Spinal cord (tissue), 9 donors: ENCODE measurements at regions not wholly inside any gene's neighbourhood (a gene's known extent, or its start where the extent isn't known, plus 50 kb on each side); places are given as distances from the start of the nearest gene placed in this dataset.
"Not testable (repeated sequence)": the region's sequence is repeated elsewhere in the genome, so short reads cannot be mapped to it uniquely, and the experiment has no call there.

Source experiments
- DNase-seq, 6 donors: peaks; one replicate each; pipeline versions ENCODE4 v3.0.0 to v3.0.0-alpha.2; 2013 to 2015; ENCODE audit warnings: low spot score in 6 of 6, low read depth in 4 of 6
- H3K27ac ChIP-seq: one replicate; pipeline ENCODE4 v1.5.1; 2013; ENCODE audit warnings: low read depth, low read length, control low read depth
- H3K27me3 ChIP-seq: one replicate; pipeline ENCODE4 v1.6.1; 2013; ENCODE audit warnings: low read length; ENCODE audit not compliant: control insufficient read depth, insufficient read depth
- H3K36me3 ChIP-seq: one replicate; pipeline ENCODE4 v1.6.1; 2013; ENCODE audit warnings: low read length; ENCODE audit not compliant: control insufficient read depth, insufficient read depth
- H3K4me1 ChIP-seq: one replicate; pipeline ENCODE4 v1.6.1; 2013; ENCODE audit warnings: low read length; ENCODE audit not compliant: control insufficient read depth, insufficient read depth
- H3K4me3 ChIP-seq: one replicate; pipeline ENCODE4 v1.5.1; 2013; ENCODE audit warnings: low read depth, low read length, control low read depth
- H3K9me3 ChIP-seq: one replicate; pipeline ENCODE4 v1.6.1; 2013; ENCODE audit warnings: low read length; ENCODE audit not compliant: control insufficient read depth, insufficient read depth
- WGBS: methylation state at CpG from one replicate; pipeline ENCODE4 v1.1.5; 2013; ENCODE audit warnings: missing lambda C conversion rate; ENCODE audit not compliant: insufficient coverage; 5-methylcytosine and 5-hydroxymethylcytosine counted together
- donor health status: healthy.

GRCh38 chr2:142580691-142581090 is 296.8 kb upstream of the KYNU start:
- Histone ChIP-seq H3K27ac (no peak overlapping the region), H3K4me1 (no peaks in the 10 kb centered on the region), H3K4me3 (no peak overlapping the region), H3K27me3 (no peaks in the 10 kb centered on the region), H3K36me3 (no peaks in the 10 kb centered on the region), H3K9me3 (no peaks in the 10 kb centered on the region)
- WGBS: 93% methylated on average over 3 of the region's 5 CpGs
- DNase-seq: no peak

GRCh38 chr2:142575561-142575960 is 301.9 kb upstream of the KYNU start:
- no peak for DNase-seq
- Histone ChIP-seq H3K27me3 (no peaks in the 10 kb centered on the region), H3K27ac (no peak overlapping the region), H3K9me3 (no peaks in the 10 kb centered on the region), H3K36me3 (no peaks in the 10 kb centered on the region), H3K4me3 (no peak overlapping the region), H3K4me1 (no peaks in the 10 kb centered on the region)
- no CpG with 5 or more reads among the region's 1 CpG for WGBS

GRCh38 chr2:142574388-142574787 is 303.1 kb upstream of the KYNU start:
- Histone ChIP-seq H3K27me3 (no peaks in the 10 kb centered on the region), H3K36me3 (no peaks in the 10 kb centered on the region), H3K4me3 (no peak overlapping the region), H3K27ac (no peak overlapping the region), H3K4me1 (no peaks in the 10 kb centered on the region), H3K9me3 (no peaks in the 10 kb centered on the region)
- no peak for DNase-seq

GRCh38 chr2:142572346-142573132 is 304.9 kb upstream of the KYNU start:
- no peaks in the 10 kb centered on the region for H3K4me1 ChIP-seq
- no peak overlapping the region for H3K27ac ChIP-seq
- no peak for DNase-seq
- WGBS: 100% methylated on average over 1 of the region's 5 CpGs
- no peaks in the 10 kb centered on the region for H3K9me3 ChIP-seq
- H3K36me3 ChIP-seq: no peaks in the 10 kb centered on the region
- H3K27me3 ChIP-seq: no peaks in the 10 kb centered on the region
- H3K4me3 ChIP-seq: no peak overlapping the region

- Histone ChIP-seq H3K27ac (no peak overlapping the region), H3K9me3 (no peaks in the 10 kb centered on the region), H3K36me3 (no peaks in the 10 kb centered on the region), H3K27me3 (no peaks in the 10 kb centered on the region), H3K4me3 (no peak overlapping the region), H3K4me1 (no peaks in the 10 kb centered on the region)
- DNase-seq: no peak
- 77% methylated on average over 3 of the region's 4 CpGs for WGBS
Observed at GRCh38 chr2:142571934-142572333, 305.5 kb upstream of the KYNU start.

- no peak for DNase-seq
- no peaks in the 10 kb centered on the region for H3K36me3 ChIP-seq
- no peaks in the 10 kb centered on the region for H3K27me3 ChIP-seq
Observed at GRCh38 chr2:142562900-142563299, 314.6 kb upstream of the KYNU start.

GRCh38 chr2:142561656-142562055 is 315.8 kb upstream of the KYNU start:
- H3K4me3 ChIP-seq: no peak overlapping the region
- no peaks in the 10 kb centered on the region for H3K27me3 ChIP-seq
- H3K36me3 ChIP-seq: no peaks in the 10 kb centered on the region
- H3K4me1 ChIP-seq: no peaks in the 10 kb centered on the region
- H3K9me3 ChIP-seq: no peaks in the 10 kb centered on the region
- 98% methylated on average over 6 of the region's 6 CpGs for WGBS
- H3K27ac ChIP-seq: no peak overlapping the region
- no peak for DNase-seq

More at GRCh38 chr2:142562900-142563299, 314.6 kb upstream of the KYNU start:
- no peaks in the 10 kb centered on the region for H3K4me1 ChIP-seq
- no peaks in the 10 kb centered on the region for H3K9me3 ChIP-seq
- no peak overlapping the region for H3K27ac ChIP-seq
- 94% methylated on average over 8 of the region's 8 CpGs for WGBS
- H3K4me3 ChIP-seq: no peak overlapping the region

- Histone ChIP-seq H3K27ac (no peak overlapping the region), H3K9me3 (no peaks in the 10 kb centered on the region), H3K27me3 (no peaks in the 10 kb centered on the region), H3K36me3 (no peaks in the 10 kb centered on the region), H3K4me3 (no peak overlapping the region), H3K4me1 (no peaks in the 10 kb centered on the region)
- DNase-seq: peak in 5 of 6 donors; percentile 29 to 87 (median 42)
- WGBS: 10% methylated on average over 1 of the region's 1 CpG
Observed at GRCh38 chr2:142557391-142557790, 320.1 kb upstream of the KYNU start.

- DNase-seq, H3K36me3 ChIP-seq, H3K4me3 ChIP-seq, H3K27me3 ChIP-seq, H3K27ac ChIP-seq, H3K9me3 ChIP-seq, H3K4me1 ChIP-seq: not testable (repeated sequence)
- WGBS: 96% methylated on average over 23 of the region's 30 CpGs
Observed at GRCh38 chr2:142545999-142546398, 331.5 kb upstream of the KYNU start.

- no peaks in the 10 kb centered on the region for H3K36me3 ChIP-seq
- no peaks in the 10 kb centered on the region for H3K27me3 ChIP-seq
- H3K4me1 ChIP-seq: no peaks in the 10 kb centered on the region
- peak in 1 of 6 donors; percentile 78 for DNase-seq
- WGBS: 37% methylated on average over 3 of the region's 3 CpGs
- no peak overlapping the region for H3K27ac ChIP-seq
- H3K4me3 ChIP-seq: no peak overlapping the region
- no peaks in the 10 kb centered on the region for H3K9me3 ChIP-seq
Observed at GRCh38 chr2:142545036-142545435, 332.4 kb upstream of the KYNU start.
